ENCODE measurements at regions not wholly inside any gene's neighbourhood (a gene's known extent, or its start where the extent isn't known, plus 50 kb on each side); places are given as distances from the start of the nearest gene placed in this dataset.

DNA sequence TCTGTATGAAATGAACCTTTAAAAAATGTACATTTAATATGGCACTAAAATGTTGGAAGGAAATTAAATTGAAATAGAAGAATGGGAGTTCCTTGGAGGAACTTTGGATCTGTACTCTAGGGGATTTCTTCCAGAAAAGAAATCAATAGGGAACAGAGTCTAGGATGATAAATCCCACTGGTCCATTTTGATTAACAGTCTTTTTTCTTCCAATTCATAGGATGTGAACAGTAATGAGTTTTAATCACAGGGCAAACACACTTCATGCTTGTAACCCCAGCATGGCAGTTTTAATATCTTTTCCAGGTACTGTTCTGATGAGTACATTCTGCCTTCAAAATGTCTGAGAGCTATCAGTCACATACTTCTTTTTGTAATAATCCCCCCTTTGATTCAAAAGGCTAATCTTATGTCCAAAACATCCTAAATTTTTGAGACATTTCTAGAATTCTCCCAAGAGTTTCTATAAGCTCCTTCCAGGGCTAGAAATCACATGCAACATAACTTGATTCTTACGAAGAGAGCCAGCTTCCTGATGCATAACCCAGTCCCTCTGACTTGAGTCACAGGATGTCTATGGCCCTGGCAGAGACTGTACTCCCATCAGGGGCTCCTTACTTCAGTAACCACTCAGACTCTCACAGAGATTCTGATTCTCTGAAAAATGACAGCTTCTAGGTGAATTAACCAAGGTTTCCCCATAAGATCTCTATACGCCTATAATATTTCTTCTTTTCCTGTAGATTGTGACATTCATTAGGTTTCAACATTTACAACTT, 112.9 kb downstream of the SLC36A4 start:
- Histone ChIP-seq H3K27ac (no peak overlapping the region), H3K79me2 (ENCODE audit: insufficient read depth, low read depth) (no peaks in the 10 kb centered on the region), H3K4me3 (IDR thresholded peaks at IDR 0.05; ENCODE audit: insufficient read depth, low read depth, low read length) (no peak overlapping the region), H3K36me3 (ENCODE audit: insufficient read depth) (no peaks in the 10 kb centered on the region), H3K4me1 (ENCODE audit: low read depth, poor library complexity, severe bottlenecking) (peaks cover 10% of the 10 kb centered on the region), H3K9ac (no peak overlapping the region), H3K4me2 (no peak overlapping the region), H2AFZ (ENCODE audit: low read depth) (no peak overlapping the region), H4K20me1 (ENCODE audit: insufficient read depth) (no peaks in the 10 kb centered on the region), H3K27me3 (ENCODE audit: insufficient read depth, low read depth) (no peaks in the 10 kb centered on the region)
- TF ChIP-seq, protein P1, sequence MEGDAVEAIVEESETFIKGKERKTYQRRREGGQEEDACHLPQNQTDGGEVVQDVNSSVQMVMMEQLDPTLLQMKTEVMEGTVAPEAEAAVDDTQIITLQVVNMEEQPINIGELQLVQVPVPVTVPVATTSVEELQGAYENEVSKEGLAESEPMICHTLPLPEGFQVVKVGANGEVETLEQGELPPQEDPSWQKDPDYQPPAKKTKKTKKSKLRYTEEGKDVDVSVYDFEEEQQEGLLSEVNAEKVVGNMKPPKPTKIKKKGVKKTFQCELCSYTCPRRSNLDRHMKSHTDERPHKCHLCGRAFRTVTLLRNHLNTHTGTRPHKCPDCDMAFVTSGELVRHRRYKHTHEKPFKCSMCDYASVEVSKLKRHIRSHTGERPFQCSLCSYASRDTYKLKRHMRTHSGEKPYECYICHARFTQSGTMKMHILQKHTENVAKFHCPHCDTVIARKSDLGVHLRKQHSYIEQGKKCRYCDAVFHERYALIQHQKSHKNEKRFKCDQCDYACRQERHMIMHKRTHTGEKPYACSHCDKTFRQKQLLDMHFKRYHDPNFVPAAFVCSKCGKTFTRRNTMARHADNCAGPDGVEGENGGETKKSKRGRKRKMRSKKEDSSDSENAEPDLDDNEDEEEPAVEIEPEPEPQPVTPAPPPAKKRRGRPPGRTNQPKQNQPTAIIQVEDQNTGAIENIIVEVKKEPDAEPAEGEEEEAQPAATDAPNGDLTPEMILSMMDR (conservative IDR thresholded peaks at IDR 0.05; ENCODE audit: low read depth, low read length) = no peak

DNA sequence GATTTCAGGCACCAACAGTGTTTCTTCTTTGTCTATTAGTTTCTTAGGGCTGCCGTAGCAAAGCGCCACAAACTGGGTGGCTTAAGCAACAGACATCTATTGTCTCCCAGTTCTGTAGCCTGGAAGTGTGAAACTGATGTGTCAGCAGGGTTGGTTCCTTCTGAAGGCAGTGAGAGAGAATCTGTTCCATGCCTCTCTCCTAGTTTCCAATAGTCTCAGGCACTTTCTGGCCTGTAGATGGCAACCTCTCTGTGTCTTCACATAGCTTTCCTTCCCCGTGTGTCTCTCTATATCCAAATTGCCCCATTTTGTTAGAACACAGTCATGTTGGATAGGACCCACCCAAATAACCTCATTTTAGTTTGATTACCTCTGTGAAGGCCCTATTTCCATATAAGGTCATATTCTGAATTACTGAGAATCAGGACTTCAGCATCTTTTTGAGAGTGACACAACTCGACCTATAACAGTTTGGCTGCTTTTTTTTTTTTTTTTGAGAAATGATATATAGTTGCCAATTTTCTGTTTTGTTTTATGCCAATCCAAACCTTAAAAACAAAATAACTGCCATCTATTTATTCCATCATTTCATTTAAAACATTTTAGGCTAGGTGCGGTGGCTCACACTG, 108.2 kb downstream of the SLC36A4 start:
- H3K4me2 ChIP-seq = peak overlapping the region; percentile 33; the same call in 1 of the 2 replicates
- TF ChIP-seq, protein P1 (conservative IDR thresholded peaks at IDR 0.05; ENCODE audit: low read depth, low read length) = peak; percentile 31; the same call in 1 of the 2 replicates
- no peaks in the 10 kb centered on the region for H3K27me3 ChIP-seq (ENCODE audit: insufficient read depth, low read depth)
- H3K27ac ChIP-seq = no peak overlapping the region
- no peaks in the 10 kb centered on the region for H4K20me1 ChIP-seq (ENCODE audit: insufficient read depth)
- H3K79me2 ChIP-seq (ENCODE audit: insufficient read depth, low read depth) = no peaks in the 10 kb centered on the region
- no peaks in the 10 kb centered on the region for H3K36me3 ChIP-seq (ENCODE audit: insufficient read depth)
- H3K4me1 ChIP-seq (ENCODE audit: low read depth, poor library complexity, severe bottlenecking) = peaks cover 16% of the 10 kb centered on the region
- H3K9ac ChIP-seq = no peak overlapping the region
- H2AFZ ChIP-seq (ENCODE audit: low read depth) = no peak overlapping the region; the same call in 1 of the 2 replicates
- H3K4me3 ChIP-seq (IDR thresholded peaks at IDR 0.05; ENCODE audit: insufficient read depth, low read depth, low read length) = no peak overlapping the region

Data from KMS-11 (cell line).